B cell (primary cell): ENCODE measurements at regions not wholly inside any gene's neighbourhood (a gene's known extent, or its start where the extent isn't known, plus 50 kb on each side); places are given as distances from the start of the nearest gene placed in this dataset.

ENCODE experiments used
- CTCF ChIP-seq: fragments of 200-600 bp; IDR thresholded peaks from one replicate; pipeline ENCODE4 v1.8.0; 2022; ENCODE audit warnings: antibody characterized with exemption, mild to moderate bottlenecking
- EZH2 ChIP-seq: IDR thresholded peaks from 2 replicates; pipeline ENCODE4 v1.6.1; 2012; ENCODE audit warnings: borderline replicate concordance, low read depth, mild to moderate bottlenecking, moderate library complexity, low read length; ENCODE audit not compliant: insufficient read depth, poor library complexity, severe bottlenecking

GRCh38 chr15:95653361-95653805 lies 677.1 kb upstream of the NR2F2 start:
- TF ChIP-seq CTCF (no peak), EZH2 (no peak)
